ENCODE measurements at regions not wholly inside any gene's neighbourhood (a gene's known extent, or its start where the extent isn't known, plus 50 kb on each side); places are given as distances from the start of the nearest gene placed in this dataset.
"Not testable (repeated sequence)": the region's sequence is repeated elsewhere in the genome, so short reads cannot be mapped to it uniquely, and the experiment has no call there.

DNA sequence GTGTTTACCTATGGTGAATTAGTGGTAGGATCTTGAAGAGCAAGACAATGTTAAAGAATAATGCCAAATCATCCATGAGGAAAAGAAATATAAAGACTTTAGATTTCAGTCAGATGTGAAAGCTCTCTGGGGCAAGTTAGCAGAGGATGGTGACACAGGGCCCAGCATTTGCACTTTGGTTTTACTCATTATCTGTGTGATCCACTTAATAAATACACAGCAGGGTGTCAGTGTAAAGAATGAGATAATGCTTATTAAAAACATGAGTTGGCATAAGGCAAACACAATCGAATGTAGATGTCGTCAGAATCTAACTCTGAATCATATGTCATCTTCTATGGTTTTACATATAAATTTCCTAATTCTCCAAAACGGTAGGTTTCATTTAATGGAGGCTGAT lies 130.4 kb upstream of the PREP start:
- 81 to 96% methylated on average over 3 of the region's 3 CpGs for WGBS, 2 donors (ENCODE audit: low coverage in 1 of 2)
- no peak overlapping the region for H3K27ac ChIP-seq
- in situ Hi-C loops (cut with MboI; ENCODE audit: low pct_ligation_motif_present in 1 of 4, low pct_unique_long_range_greater_than_20kb in 1 of 4, low sequenced_read_pairs in 3 of 4) (no loop called here), intact Hi-C loops (cut with DNase I; ENCODE audit: low total_unique reads) (no loop called here)
- H3K27me3 ChIP-seq: no peaks in the 10 kb centered on the region
- DNase-seq: no peak
- no peaks in the 10 kb centered on the region for H3K36me3 ChIP-seq
- H3K9me3 ChIP-seq: no peaks in the 10 kb centered on the region
- TF ChIP-seq POLR2AphosphoS5 (IDR thresholded peaks at IDR 0.05) (no peak), POLR2A (IDR thresholded peaks at IDR 0.05) (no peak), EP300 (IDR thresholded peaks at IDR 0.05; ENCODE audit: low read depth) (no peak)
- TF ChIP-seq, protein P1, sequence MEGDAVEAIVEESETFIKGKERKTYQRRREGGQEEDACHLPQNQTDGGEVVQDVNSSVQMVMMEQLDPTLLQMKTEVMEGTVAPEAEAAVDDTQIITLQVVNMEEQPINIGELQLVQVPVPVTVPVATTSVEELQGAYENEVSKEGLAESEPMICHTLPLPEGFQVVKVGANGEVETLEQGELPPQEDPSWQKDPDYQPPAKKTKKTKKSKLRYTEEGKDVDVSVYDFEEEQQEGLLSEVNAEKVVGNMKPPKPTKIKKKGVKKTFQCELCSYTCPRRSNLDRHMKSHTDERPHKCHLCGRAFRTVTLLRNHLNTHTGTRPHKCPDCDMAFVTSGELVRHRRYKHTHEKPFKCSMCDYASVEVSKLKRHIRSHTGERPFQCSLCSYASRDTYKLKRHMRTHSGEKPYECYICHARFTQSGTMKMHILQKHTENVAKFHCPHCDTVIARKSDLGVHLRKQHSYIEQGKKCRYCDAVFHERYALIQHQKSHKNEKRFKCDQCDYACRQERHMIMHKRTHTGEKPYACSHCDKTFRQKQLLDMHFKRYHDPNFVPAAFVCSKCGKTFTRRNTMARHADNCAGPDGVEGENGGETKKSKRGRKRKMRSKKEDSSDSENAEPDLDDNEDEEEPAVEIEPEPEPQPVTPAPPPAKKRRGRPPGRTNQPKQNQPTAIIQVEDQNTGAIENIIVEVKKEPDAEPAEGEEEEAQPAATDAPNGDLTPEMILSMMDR (IDR thresholded peaks at IDR 0.05): no peak
- H3K4me1 ChIP-seq: no peaks in the 10 kb centered on the region
- H3K4me3 ChIP-seq: no peak overlapping the region

DNA sequence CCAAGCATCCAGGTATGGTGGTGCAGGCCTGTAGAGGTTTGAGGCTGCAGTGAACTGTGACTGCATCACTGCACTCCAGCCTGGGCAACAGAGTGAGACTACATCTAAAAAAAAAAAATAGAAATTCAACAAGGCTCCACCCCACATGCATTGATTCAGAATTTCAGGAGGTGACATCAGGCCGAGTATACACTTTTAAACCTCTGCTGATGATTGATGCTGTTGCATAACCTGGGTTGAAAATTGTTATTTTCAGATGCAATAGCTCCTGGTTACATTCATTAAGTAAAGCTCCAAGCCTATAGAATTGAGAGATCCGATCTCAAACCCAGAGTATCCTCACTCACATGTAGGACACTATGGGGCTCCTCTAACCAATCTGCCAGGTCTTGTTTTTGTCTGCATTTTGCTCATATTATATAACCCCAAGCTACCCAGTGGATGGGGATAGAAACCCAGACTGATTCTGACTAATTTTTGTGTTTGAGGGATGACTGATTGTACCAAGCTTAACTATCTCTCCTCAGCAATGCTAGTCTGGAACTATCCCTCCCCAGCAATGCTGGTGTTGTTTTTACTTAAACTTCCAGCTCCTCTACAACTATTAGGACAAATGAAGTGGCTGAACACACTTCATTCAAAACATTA lies 123.5 kb upstream of the PREP start:
- H3K9me3 ChIP-seq: no peaks in the 10 kb centered on the region
- in situ Hi-C loops (cut with MboI; ENCODE audit: low pct_ligation_motif_present in 1 of 4, low pct_unique_long_range_greater_than_20kb in 1 of 4, low sequenced_read_pairs in 3 of 4): no loop called here

DNA sequence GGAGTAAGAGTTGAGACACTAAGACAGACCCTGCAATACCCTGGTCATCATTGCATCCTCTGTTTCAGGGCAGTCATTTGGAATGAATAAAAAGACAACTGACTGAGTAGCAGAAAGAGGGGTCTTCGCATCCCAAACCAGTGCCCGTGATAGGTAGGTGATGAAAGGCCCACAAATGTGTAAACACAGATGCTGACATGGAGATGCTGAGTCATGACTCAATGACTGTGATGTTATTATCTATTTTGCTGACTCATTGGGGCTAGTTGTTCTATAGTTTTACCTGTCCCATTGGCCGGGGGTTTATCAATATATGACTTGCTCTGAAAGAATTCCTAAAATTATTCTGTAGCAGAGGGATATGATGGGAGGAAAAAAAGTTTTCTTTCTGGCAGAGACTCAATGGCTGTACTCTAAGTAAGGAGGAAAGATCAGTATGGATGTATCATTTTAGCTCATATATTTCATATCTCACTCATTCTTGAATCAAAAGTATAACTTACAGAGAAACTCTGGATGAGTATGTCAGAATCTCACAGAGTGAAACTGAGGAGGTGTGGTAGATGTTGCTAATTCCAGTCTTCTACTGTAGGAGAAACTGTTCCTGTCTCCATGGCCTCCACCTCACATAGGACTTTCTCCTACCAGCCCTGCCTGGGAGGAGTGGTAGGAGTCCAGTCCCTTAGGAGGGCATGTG lies 119.9 kb upstream of the PREP start:
- in situ Hi-C loops (cut with MboI; ENCODE audit: low pct_ligation_motif_present in 1 of 4, low pct_unique_long_range_greater_than_20kb in 1 of 4, low sequenced_read_pairs in 3 of 4): no loop called here
- no peaks in the 10 kb centered on the region for H3K27me3 ChIP-seq
- no peak for TF ChIP-seq EP300 (IDR thresholded peaks at IDR 0.05; ENCODE audit: low read depth)
- no peak for TF ChIP-seq POLR2A (IDR thresholded peaks at IDR 0.05)
- TF ChIP-seq, protein P1 (IDR thresholded peaks at IDR 0.05): no peak
- TF ChIP-seq POLR2AphosphoS5 (IDR thresholded peaks at IDR 0.05): no peak
- no peaks in the 10 kb centered on the region for H3K36me3 ChIP-seq
- DNase-seq: no peak
- H3K4me3 ChIP-seq: no peak overlapping the region
- H3K27ac ChIP-seq: no peak overlapping the region
- intact Hi-C loops (cut with DNase I; ENCODE audit: low total_unique reads): no loop called here
- no peaks in the 10 kb centered on the region for H3K4me1 ChIP-seq
- H3K9me3 ChIP-seq: no peaks in the 10 kb centered on the region
- WGBS, 2 donors (ENCODE audit: low coverage in 1 of 2): 68 to 89% methylated on average over 3 of the region's 3 CpGs

More for the DNA sequence above, 123.5 kb upstream of the PREP start:
- Histone ChIP-seq H3K27me3 (no peaks in the 10 kb centered on the region), H3K4me3 (no peak overlapping the region), H3K27ac (no peak overlapping the region), H3K36me3 (no peaks in the 10 kb centered on the region), H3K4me1 (no peaks in the 10 kb centered on the region)
- no peak for DNase-seq
- intact Hi-C loops (cut with DNase I; ENCODE audit: low total_unique reads): no loop called here
- WGBS, 2 donors (ENCODE audit: low coverage in 1 of 2): 81 to 100% methylated on average over 1 to 2 of the region's 2 CpGs
- TF ChIP-seq EP300 (IDR thresholded peaks at IDR 0.05; ENCODE audit: low read depth): no peak
- no peak for TF ChIP-seq POLR2A (IDR thresholded peaks at IDR 0.05)
- no peak for TF ChIP-seq POLR2AphosphoS5 (IDR thresholded peaks at IDR 0.05)
- TF ChIP-seq, protein P1 (IDR thresholded peaks at IDR 0.05): no peak

DNA sequence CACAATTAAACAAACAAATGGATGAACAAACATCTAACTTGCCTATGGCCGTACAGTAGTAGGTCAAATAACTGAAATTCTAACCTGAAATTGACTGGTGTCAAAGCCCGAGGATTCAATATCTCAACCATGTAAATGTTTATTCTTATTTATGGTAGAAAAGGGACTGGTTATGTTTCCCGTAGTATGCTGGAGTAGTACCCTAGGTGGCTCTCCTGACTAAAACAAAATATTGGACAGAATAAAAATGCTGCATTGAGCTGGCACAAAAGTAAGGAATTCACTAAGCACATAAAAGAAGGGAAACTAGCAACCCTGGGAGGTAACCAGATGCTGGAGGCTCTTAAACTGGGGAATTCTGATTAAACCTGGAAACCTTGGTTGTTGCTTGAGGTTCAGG lies 117.1 kb upstream of the PREP start:
- Histone ChIP-seq H3K27me3 (no peaks in the 10 kb centered on the region), H3K27ac (no peak overlapping the region), H3K4me1 (no peaks in the 10 kb centered on the region), H3K9me3 (no peaks in the 10 kb centered on the region), H3K4me3 (no peak overlapping the region), H3K36me3 (no peaks in the 10 kb centered on the region)
- intact Hi-C loops (cut with DNase I; ENCODE audit: low total_unique reads): no loop called here
- 79 to 83% methylated on average over 2 to 3 of the region's 3 CpGs for WGBS, 2 donors (ENCODE audit: low coverage in 1 of 2)
- in situ Hi-C loops (cut with MboI; ENCODE audit: low pct_ligation_motif_present in 1 of 4, low pct_unique_long_range_greater_than_20kb in 1 of 4, low sequenced_read_pairs in 3 of 4): no loop called here
- TF ChIP-seq POLR2AphosphoS5 (IDR thresholded peaks at IDR 0.05) (no peak), POLR2A (IDR thresholded peaks at IDR 0.05) (no peak), EP300 (IDR thresholded peaks at IDR 0.05; ENCODE audit: low read depth) (no peak)
- TF ChIP-seq, protein P1 (IDR thresholded peaks at IDR 0.05): no peak
- no peak for DNase-seq

DNA sequence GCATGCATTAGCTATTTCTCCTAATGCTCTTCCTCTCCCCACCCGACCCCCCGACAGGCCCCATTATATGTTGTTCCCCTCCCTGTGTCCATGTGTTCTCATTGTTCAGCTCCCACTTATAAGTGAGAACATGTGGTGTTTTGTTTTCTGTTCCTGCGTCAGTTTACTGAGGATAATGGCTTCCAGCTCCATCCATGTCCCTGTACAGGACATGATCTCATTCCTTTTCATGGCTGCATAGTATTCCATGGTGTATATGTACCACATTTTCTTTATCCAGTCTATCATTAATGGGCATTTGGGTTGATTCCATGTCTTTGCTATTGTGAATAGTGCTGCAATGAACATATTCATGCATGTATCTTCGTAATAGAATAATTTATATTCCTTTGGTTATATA lies 116.1 kb upstream of the PREP start:
- intact Hi-C loops (cut with DNase I; ENCODE audit: low total_unique reads); H3K4me3 ChIP-seq; H3K9me3 ChIP-seq; H3K27ac ChIP-seq; DNase-seq; H3K4me1 ChIP-seq; H3K36me3 ChIP-seq; H3K27me3 ChIP-seq; in situ Hi-C loops (cut with MboI; ENCODE audit: low pct_ligation_motif_present in 1 of 4, low pct_unique_long_range_greater_than_20kb in 1 of 4, low sequenced_read_pairs in 3 of 4): not testable (repeated sequence)
- WGBS, 2 donors (ENCODE audit: low coverage in 1 of 2): 92 to 96% methylated on average over 4 of the region's 4 CpGs

All from transverse colon (tissue), 4 donors.